HG03175 (cell line): ENCODE measurements at regions not wholly inside any gene's neighbourhood (a gene's known extent, or its start where the extent isn't known, plus 50 kb on each side); places are given as distances from the start of the nearest gene placed in this dataset.
"Not testable (repeated sequence)": the region's sequence is repeated elsewhere in the genome, so short reads cannot be mapped to it uniquely, and the experiment has no call there.

Source experiments
- ATAC-seq: cut with Tn5 transposase; IDR thresholded peaks from one replicate; pipeline ENCODE4 v1.9.1; 2021; ENCODE audit warnings: mild to moderate bottlenecking, moderate library complexity; ENCODE audit not compliant: unreplicated experiment

- not testable (repeated sequence) for ATAC-seq
These were observed 221.0 kb upstream of the LINC00305 start for GRCh38 chr18:64369830-64370440.

GRCh38 chr18:64365106-64365505 is 216.2 kb upstream of the LINC00305 start:
- ATAC-seq, result no peak

GRCh38 chr18:64337673-64338072 is 188.8 kb upstream of the LINC00305 start:
- no peak for ATAC-seq

GRCh38 chr18:64337018-64337417 is 188.1 kb upstream of the LINC00305 start:
- no peak for ATAC-seq

GRCh38 chr18:64334748-64335147 is 185.9 kb upstream of the LINC00305 start:
- ATAC-seq, result no peak

GRCh38 chr18:64333584-64333983 is 184.7 kb upstream of the LINC00305 start:
- ATAC-seq, result no peak

- ATAC-seq, result no peak
These were observed 183.9 kb upstream of the LINC00305 start for GRCh38 chr18:64332835-64333234.

GRCh38 chr18:64331419-64331818 is 182.5 kb upstream of the LINC00305 start:
- no peak for ATAC-seq

- ATAC-seq, result no peak
These were observed 182.0 kb upstream of the LINC00305 start for GRCh38 chr18:64330931-64331330.

GRCh38 chr18:64330161-64330560 is 181.3 kb upstream of the LINC00305 start:
- no peak for ATAC-seq

GRCh38 chr18:64322189-64322588 is 173.3 kb upstream of the LINC00305 start:
- ATAC-seq, result no peak

GRCh38 chr18:64318547-64318946 is 169.7 kb upstream of the LINC00305 start:
- no peak for ATAC-seq

GRCh38 chr18:64311859-64312258 is 163.0 kb upstream of the LINC00305 start:
- no peak for ATAC-seq

GRCh38 chr18:64295839-64296238 is 147.0 kb upstream of the LINC00305 start:
- no peak for ATAC-seq

- ATAC-seq, result no peak
These were observed 146.1 kb upstream of the LINC00305 start for GRCh38 chr18:64294967-64295366.

GRCh38 chr18:64288432-64288831 is 139.5 kb upstream of the LINC00305 start:
- no peak for ATAC-seq

- no peak for ATAC-seq
These were observed 139.0 kb upstream of the LINC00305 start for GRCh38 chr18:64287926-64288325.

- ATAC-seq, result no peak
These were observed 134.2 kb upstream of the LINC00305 start for GRCh38 chr18:64283059-64283458.

- no peak for ATAC-seq
These were observed 129.1 kb upstream of the LINC00305 start for GRCh38 chr18:64278026-64278425.

- ATAC-seq, result no peak
These were observed 127.6 kb upstream of the LINC00305 start for GRCh38 chr18:64276311-64277090.

GRCh38 chr18:64275593-64276300 is 126.9 kb upstream of the LINC00305 start:
- no peak for ATAC-seq

GRCh38 chr18:64273724-64274123 is 124.8 kb upstream of the LINC00305 start:
- ATAC-seq, result no peak
